KMS-11 (cell line): ENCODE measurements at regions not wholly inside any gene's neighbourhood (a gene's known extent, or its start where the extent isn't known, plus 50 kb on each side); places are given as distances from the start of the nearest gene placed in this dataset.

Experiments used
- H2AFZ ChIP-seq: fragments of 200-600 bp; sonication (generic); 2 replicates; pipeline ENCODE4 v1.6.1; 2016; ENCODE audit warnings: antibody characterized with exemption, mixed run types, low read depth
- H3K27ac ChIP-seq: fragments of 200-600 bp; sonication (generic); 2 replicates; pipeline ENCODE4 v1.6.1; 2016; ENCODE audit warnings: mild to moderate bottlenecking, mixed run types
- H3K27me3 ChIP-seq: fragments of 200-600 bp; sonication (generic); 2 replicates; pipeline ENCODE4 v1.6.1; 2017; ENCODE audit warnings: mild to moderate bottlenecking, low read depth, mixed run types, moderate library complexity; ENCODE audit not compliant: insufficient read depth
- H3K36me3 ChIP-seq: fragments of 200-600 bp; sonication (generic); 2 replicates; pipeline ENCODE4 v1.6.1; 2017; ENCODE audit warnings: mild to moderate bottlenecking, mixed run types; ENCODE audit not compliant: insufficient read depth
- H3K4me1 ChIP-seq: fragments of 200-600 bp; sonication (generic); 2 replicates; pipeline ENCODE4 v1.6.1; 2016; ENCODE audit warnings: mild to moderate bottlenecking, low read depth, mixed run types; ENCODE audit not compliant: poor library complexity, severe bottlenecking
- H3K4me2 ChIP-seq: fragments of 200-600 bp; sonication (generic); 2 replicates; pipeline ENCODE4 v1.7.0; 2016; ENCODE audit warnings: mild to moderate bottlenecking, mixed run types
- H3K4me3 ChIP-seq: fragments of 200-600 bp; sonication (generic); IDR thresholded peaks from 2 replicates; pipeline ENCODE4 v1.6.1; 2017; ENCODE audit warnings: low read depth, low read length, mixed read lengths; ENCODE audit not compliant: insufficient read depth
- H3K79me2 ChIP-seq: fragments of 200-600 bp; sonication (generic); 2 replicates; pipeline ENCODE4 v1.6.1; 2016; ENCODE audit warnings: low read depth, mixed run types; ENCODE audit not compliant: insufficient read depth
- H3K9ac ChIP-seq: fragments of 200-600 bp; sonication (generic); 2 replicates; pipeline ENCODE4 v1.6.1; 2016; ENCODE audit warnings: mild to moderate bottlenecking, mixed run types
- H4K20me1 ChIP-seq: fragments of 200-600 bp; sonication (generic); 2 replicates; pipeline ENCODE4 v1.6.1; 2016; ENCODE audit warnings: mild to moderate bottlenecking, mixed run types; ENCODE audit not compliant: insufficient read depth
- CTCF ChIP-seq: fragments of 200-600 bp; sonication (generic); conservative IDR thresholded peaks from 2 replicates; pipeline ENCODE4 v1.6.1; 2017; ENCODE audit warnings: low read depth, mild to moderate bottlenecking, antibody characterized with exemption, low read length, moderate library complexity, mixed read lengths

GRCh38 chr6:48222241-48222640 lies 111.2 kb upstream of the PTCHD4 start:
- Histone ChIP-seq H3K27ac (no peak overlapping the region), H3K27me3 (no peaks in the 10 kb centered on the region), H3K4me3 (no peak overlapping the region), H4K20me1 (no peaks in the 10 kb centered on the region), H3K79me2 (no peaks in the 10 kb centered on the region), H3K4me1 (no peaks in the 10 kb centered on the region), H3K4me2 (no peak overlapping the region), H3K9ac (no peak overlapping the region), H3K36me3 (no peaks in the 10 kb centered on the region), H2AFZ (no peak overlapping the region)
- no peak for TF ChIP-seq CTCF

- no peak overlapping the region for H3K9ac ChIP-seq
- no peaks in the 10 kb centered on the region for H3K36me3 ChIP-seq
- no peak overlapping the region for H3K4me3 ChIP-seq
- H3K27ac ChIP-seq = no peak overlapping the region
- H4K20me1 ChIP-seq = no peaks in the 10 kb centered on the region
- no peak overlapping the region for H3K4me2 ChIP-seq
- H3K27me3 ChIP-seq = no peaks in the 10 kb centered on the region
- no peaks in the 10 kb centered on the region for H3K4me1 ChIP-seq
- H2AFZ ChIP-seq = peak overlapping the region; percentile 18; the same call in 1 of the 2 replicates
- TF ChIP-seq CTCF = no peak
- H3K79me2 ChIP-seq = no peaks in the 10 kb centered on the region
Measured at GRCh38 chr6:48213076-48213788, 102.2 kb upstream of the PTCHD4 start.

GRCh38 chr6:48212501-48212900 lies 101.5 kb upstream of the PTCHD4 start:
- Histone ChIP-seq H3K27me3 (no peaks in the 10 kb centered on the region), H3K79me2 (no peaks in the 10 kb centered on the region), H3K27ac (no peak overlapping the region), H4K20me1 (no peaks in the 10 kb centered on the region), H3K9ac (no peak overlapping the region), H3K4me2 (no peak overlapping the region), H3K4me1 (no peaks in the 10 kb centered on the region), H3K4me3 (no peak overlapping the region), H3K36me3 (no peaks in the 10 kb centered on the region), H2AFZ (no peak overlapping the region)
- TF ChIP-seq CTCF = no peak

- Histone ChIP-seq H3K27ac (no peak overlapping the region), H4K20me1 (no peaks in the 10 kb centered on the region), H3K36me3 (no peaks in the 10 kb centered on the region), H3K4me1 (no peaks in the 10 kb centered on the region), H3K4me3 (no peak overlapping the region), H2AFZ (no peak overlapping the region), H3K79me2 (no peaks in the 10 kb centered on the region), H3K4me2 (no peak overlapping the region), H3K27me3 (no peaks in the 10 kb centered on the region), H3K9ac (no peak overlapping the region)
- no peak for TF ChIP-seq CTCF
Measured at GRCh38 chr6:48206091-48206490, 95.1 kb upstream of the PTCHD4 start.
